GM12878 (cell line): ENCODE measurements at regions not wholly inside any gene's neighbourhood (a gene's known extent, or its start where the extent isn't known, plus 50 kb on each side); places are given as distances from the start of the nearest gene placed in this dataset.

Source experiments
- ATAC-seq: fragments of 200-7000 bp; cut with Tn5 transposase; 3 replicates; pipeline ENCODE4 v1.9.1; 2020; ENCODE audit warnings: mild to moderate bottlenecking, moderate library complexity
- BruUV-seq: library from RNA; stranded (reverse); fragments of 400-500 nt; replicated peaks from 2 replicates; lab custom pipeline; 2021; lab: Mats Ljungman, UMichigan
- CTCF ChIA-PET: fragments of 300-600 bp; sonication (Branson Sonifier 250); formaldehyde crosslinking; extraction: SDS; loops from one replicate; lab custom pipeline; 2021; ENCODE audit warnings: inconsistent platforms; lab: Yijun Ruan, JAX
- POLR2A ChIA-PET: fragments of 350-600 bp; formaldehyde crosslinking; extraction: SDS; loops from one replicate; lab custom pipeline; 2021; ENCODE audit warnings: inconsistent platforms; lab: Charles Lee
- RAD21 ChIA-PET: fragments of 300-600 bp; sonication (Branson Sonifier 250); formaldehyde crosslinking; loops from one replicate; lab custom pipeline; 2023; ENCODE audit warnings: antibody characterized with exemption; ENCODE audit not compliant: unreplicated experiment; lab: Charles Lee
- SMC1A ChIA-PET: fragments of 300-600 bp; sonication (Branson Sonifier 250); formaldehyde crosslinking; loops from one replicate; lab custom pipeline; 2023; ENCODE audit not compliant: unreplicated experiment, uncharacterized antibody; lab: Charles Lee
- DNase-seq: peaks from one replicate; pipeline ENCODE4 v3.0.0-alpha.2; 2011; ENCODE audit warnings: low read depth, low spot score
- FAIRE-seq: peaks from 3 replicates; lab custom pipeline; 2011; peaks lifted over from hg19 to GRCh38; lab: Jason Lieb, UNC
- H2AFZ ChIP-seq: 2 replicates; pipeline ENCODE4 v1.6.0; 2011; ENCODE audit warnings: low read depth, low read length, control low read depth; ENCODE audit not compliant: control insufficient read depth
- H3K27ac ChIP-seq: 2 replicates; pipeline ENCODE4 v1.5.1; 2011; ENCODE audit warnings: control low read depth; ENCODE audit not compliant: control insufficient read depth, insufficient read depth
- H3K27me3 ChIP-seq, 2 experiments: replicated peaks in 1 of 2; 2 replicates each; pipeline versions ENCODE4 v1.6.0 to v1.6.1; 2011; ENCODE audit warnings: low read length in 1 of 2; ENCODE audit not compliant: control insufficient read depth in 2 of 2, insufficient read depth in 2 of 2
- H3K36me3 ChIP-seq, 2 experiments: 2 replicates each; pipeline ENCODE4 v1.5.1; 2011; ENCODE audit warnings: low read length in 1 of 2; ENCODE audit not compliant: control insufficient read depth in 2 of 2, insufficient read depth in 2 of 2
- H3K4me1 ChIP-seq: 2 replicates; pipeline ENCODE4 v1.6.1; 2011; ENCODE audit warnings: mild to moderate bottlenecking, low read length, moderate library complexity, mixed read lengths; ENCODE audit not compliant: control insufficient read depth, insufficient read depth
- H3K4me2 ChIP-seq: 2 replicates; pipeline ENCODE4 v1.6.0; 2011; ENCODE audit warnings: control low read depth; ENCODE audit not compliant: control insufficient read depth, insufficient read depth
- H3K4me3 ChIP-seq: fragments of 200-600 bp; sonication (generic); 2 replicates; pipeline ENCODE4 v1.5.1; 2016
- H3K79me2 ChIP-seq: 2 replicates; pipeline ENCODE4 v1.6.0; 2011; ENCODE audit warnings: low read length; ENCODE audit not compliant: control insufficient read depth, insufficient read depth
- H3K9ac ChIP-seq: 2 replicates; pipeline ENCODE4 v1.8.0; 2011; ENCODE audit warnings: low read length, control low read depth, mixed read lengths; ENCODE audit not compliant: control insufficient read depth, insufficient read depth
- H3K9me3 ChIP-seq: replicated peaks from 3 replicates; pipeline ENCODE4 v1.5.1; 2011; ENCODE audit warnings: mild to moderate bottlenecking, low read length; ENCODE audit not compliant: control insufficient read depth, insufficient read depth
- H4K20me1 ChIP-seq: 2 replicates; pipeline ENCODE4 v1.6.0; 2011; ENCODE audit not compliant: control insufficient read depth, insufficient read depth
- MAX ChIP-seq: IDR thresholded peaks from 2 replicates; pipeline ENCODE4 v1.6.1; 2012; ENCODE audit warnings: low read depth, low read length, improper control_type of control experiment
- MYC ChIP-seq: IDR thresholded peaks from 2 replicates; pipeline ENCODE4 v1.6.1; 2011; ENCODE audit warnings: mild to moderate bottlenecking, low read length, moderate library complexity, inconsistent platforms; ENCODE audit not compliant: insufficient read depth, insufficient replicate concordance, insufficient read length, severe bottlenecking
- POLR2AphosphoS2 ChIP-seq: IDR thresholded peaks from 2 replicates; pipeline ENCODE4 v1.6.1; 2011; ENCODE audit warnings: low read depth, mild to moderate bottlenecking, low read length, improper control_type of control experiment, moderate library complexity
- RCOR1 ChIP-seq: conservative IDR thresholded peaks from 2 replicates; pipeline ENCODE4 v1.6.1; 2012; ENCODE audit warnings: low read depth, low read length, improper control_type of control experiment
- SIN3A ChIP-seq: IDR thresholded peaks from 2 replicates; pipeline ENCODE4 v1.6.1; 2012; ENCODE audit warnings: low read depth, low read length, improper control_type of control experiment
- SMAD5 ChIP-seq: IDR thresholded peaks from 2 replicates; pipeline ENCODE4 v1.6.1; 2016; ENCODE audit warnings: antibody characterized with exemption, low read depth
- SP1 ChIP-seq: IDR thresholded peaks from one replicate; pipeline ENCODE4 v1.6.1; 2011; ENCODE audit warnings: low read depth, low read length
- SRF ChIP-seq, 2 experiments: IDR thresholded peaks; 2 replicates each; pipeline ENCODE4 v1.6.1; 2011; ENCODE audit warnings: low read depth in 2 of 2, low read length in 2 of 2, mild to moderate bottlenecking in 1 of 2, moderate library complexity in 1 of 2
- SUPT20H ChIP-seq: IDR thresholded peaks from 2 replicates; pipeline ENCODE4 v1.6.1; 2011; ENCODE audit warnings: low read depth, mild to moderate bottlenecking, low read length, moderate library complexity, borderline replicate concordance; ENCODE audit not compliant: control insufficient read depth
- TCF12 ChIP-seq: IDR thresholded peaks from 2 replicates; pipeline ENCODE4 v1.6.1; 2011; ENCODE audit warnings: low read depth, mild to moderate bottlenecking, low read length
- ZBTB11 ChIP-seq: fragments of 450-650 bp; formaldehyde crosslinking; IDR thresholded peaks from 2 replicates; pipeline ENCODE4 v1.5.0; 2022; ENCODE audit warnings: mild to moderate bottlenecking, missing genetic modification characterization
- ZNF217 ChIP-seq: fragments of 450-650 bp; IDR thresholded peaks from 2 replicates; pipeline ENCODE4 v1.6.1; 2017; ENCODE audit warnings: antibody characterized with exemption, mild to moderate bottlenecking
- ZNF384 ChIP-seq: IDR thresholded peaks from 2 replicates; pipeline ENCODE4 v1.6.1; 2012; ENCODE audit warnings: low read depth, mild to moderate bottlenecking, low read length, improper control_type of control experiment, borderline replicate concordance
- WGBS: methylation state at CpG from one replicate; pipeline ENCODE4 v1.1.6; 2016; ENCODE audit warnings: low lambda C conversion rate; ENCODE audit not compliant: insufficient replicate concordance, insufficient coverage; ENCODE audit errors: missing lambda C conversion rate; 5-methylcytosine and 5-hydroxymethylcytosine counted together
- in situ Hi-C: fragments of 300-500 bp; cut with MboI; formaldehyde crosslinking; loops from 9 replicates; pipeline ENCODE4 v1.14.3; 2018; ENCODE audit warnings: mixed read lengths
- intact Hi-C: fragments of 100-400 bp; cut with micrococcal nuclease; formaldehyde crosslinking; loops from one replicate; pipeline ENCODE4 v1.14.2; 2022; ENCODE audit not compliant: unreplicated experiment

GRCh38 chr10:89916468-89917215 lies 215.3 kb downstream of the KIF20B start:
- Histone ChIP-seq H3K27me3 (no peaks in the 10 kb centered on the region; a peak in 1 of 4 replicates), H2AFZ (no peak overlapping the region), H3K4me3 (no peak overlapping the region), H3K79me2 (no peaks in the 10 kb centered on the region), H3K27ac (no peak overlapping the region), H3K9ac (no peak overlapping the region), H4K20me1 (no peaks in the 10 kb centered on the region), H3K36me3 (no peaks in the 10 kb centered on the region), H3K4me2 (no peak overlapping the region)
- ChIA-PET POLR2A (no interaction called here), RAD21 (no interaction called here), CTCF (interaction anchor here (1.1 to 1.2 kb wide), 2 partner anchors 29 to 43 kb away, joined by 3 to 4 read pairs; no protein-coding TSS in a partner anchor)
- intact Hi-C loops, result no loop called here
- no peak for ATAC-seq
- no peak for DNase-seq
- in situ Hi-C loops, result no loop called here
- no TSS peak for BruUV-seq
- FAIRE-seq, result no peak
- 0% methylated on average over 1 of the region's 1 CpG for WGBS
- TF ChIP-seq ZNF384, result no peak
- TF ChIP-seq MAX, result no peak
- TF ChIP-seq SP1, result no peak
- TF ChIP-seq SRF (IDR thresholded peaks at IDR 0.05; ENCODE audit: low read depth in 2 of 2, low read length in 2 of 2), result no peak
- TF ChIP-seq RCOR1, result no peak
- TF ChIP-seq ZNF217, result no peak
- TF ChIP-seq MYC, result no peak
- no peak for TF ChIP-seq ZBTB11 (CRISPR knock-in tag)
- TF ChIP-seq SIN3A, result no peak
- no peak for TF ChIP-seq SUPT20H
- no peak for TF ChIP-seq POLR2AphosphoS2
- no peak for TF ChIP-seq TCF12
- no peak for TF ChIP-seq SMAD5
- TF ChIP-seq, all 136 proteins: peak for 0
- Histone ChIP-seq H3K4me1 (no peaks in the 10 kb centered on the region), H3K9me3 (no peaks in the 10 kb centered on the region)
- SMC1A ChIA-PET, result interaction anchor here (0.9 to 1.0 kb wide), 2 partner anchors 19 to 43 kb away, joined by 3 to 4 read pairs; no protein-coding TSS in a partner anchor
